ENCODE measurements at regions not wholly inside any gene's neighbourhood (a gene's known extent, or its start where the extent isn't known, plus 50 kb on each side); places are given as distances from the start of the nearest gene placed in this dataset.

GRCh38 chr1:209344156-209344555 lies 239.4 kb upstream of the CAMK1G start:
- H3K4me3 Mint-ChIP-seq, result no peak overlapping the region
- no peak overlapping the region for H3K4me2 ChIP-seq
- H3K4me1 Mint-ChIP-seq, result peaks cover 13% of the 10 kb centered on the region
- H3K9me3 Mint-ChIP-seq, result no peaks in the 10 kb centered on the region
- H2AFZ ChIP-seq, result 0 out of 2 replicates have a peak overlapping the region, but pooled peaks have one; percentile 18
- H3K27me3 Mint-ChIP-seq (ENCODE audit: insufficient read depth, low read depth, poor library complexity), result no peaks in the 10 kb centered on the region
- H3K27ac Mint-ChIP-seq, result no peak overlapping the region
- TF ChIP-seq JUNB (IDR thresholded peaks at IDR 0.05; ENCODE audit: unreplicated experiment), result no peak
- TF ChIP-seq REST (IDR thresholded peaks at IDR 0.05; ENCODE audit: unreplicated experiment), result no peak
- TF ChIP-seq, protein P1, sequence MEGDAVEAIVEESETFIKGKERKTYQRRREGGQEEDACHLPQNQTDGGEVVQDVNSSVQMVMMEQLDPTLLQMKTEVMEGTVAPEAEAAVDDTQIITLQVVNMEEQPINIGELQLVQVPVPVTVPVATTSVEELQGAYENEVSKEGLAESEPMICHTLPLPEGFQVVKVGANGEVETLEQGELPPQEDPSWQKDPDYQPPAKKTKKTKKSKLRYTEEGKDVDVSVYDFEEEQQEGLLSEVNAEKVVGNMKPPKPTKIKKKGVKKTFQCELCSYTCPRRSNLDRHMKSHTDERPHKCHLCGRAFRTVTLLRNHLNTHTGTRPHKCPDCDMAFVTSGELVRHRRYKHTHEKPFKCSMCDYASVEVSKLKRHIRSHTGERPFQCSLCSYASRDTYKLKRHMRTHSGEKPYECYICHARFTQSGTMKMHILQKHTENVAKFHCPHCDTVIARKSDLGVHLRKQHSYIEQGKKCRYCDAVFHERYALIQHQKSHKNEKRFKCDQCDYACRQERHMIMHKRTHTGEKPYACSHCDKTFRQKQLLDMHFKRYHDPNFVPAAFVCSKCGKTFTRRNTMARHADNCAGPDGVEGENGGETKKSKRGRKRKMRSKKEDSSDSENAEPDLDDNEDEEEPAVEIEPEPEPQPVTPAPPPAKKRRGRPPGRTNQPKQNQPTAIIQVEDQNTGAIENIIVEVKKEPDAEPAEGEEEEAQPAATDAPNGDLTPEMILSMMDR (conservative IDR thresholded peaks at IDR 0.05; ENCODE audit: low read depth in 2 of 2), result no peak
- no peak for TF ChIP-seq ZNF331 (CRISPR knock-in tag; IDR thresholded peaks at IDR 0.05; ENCODE audit: low read depth)
- TF ChIP-seq, protein P2, sequence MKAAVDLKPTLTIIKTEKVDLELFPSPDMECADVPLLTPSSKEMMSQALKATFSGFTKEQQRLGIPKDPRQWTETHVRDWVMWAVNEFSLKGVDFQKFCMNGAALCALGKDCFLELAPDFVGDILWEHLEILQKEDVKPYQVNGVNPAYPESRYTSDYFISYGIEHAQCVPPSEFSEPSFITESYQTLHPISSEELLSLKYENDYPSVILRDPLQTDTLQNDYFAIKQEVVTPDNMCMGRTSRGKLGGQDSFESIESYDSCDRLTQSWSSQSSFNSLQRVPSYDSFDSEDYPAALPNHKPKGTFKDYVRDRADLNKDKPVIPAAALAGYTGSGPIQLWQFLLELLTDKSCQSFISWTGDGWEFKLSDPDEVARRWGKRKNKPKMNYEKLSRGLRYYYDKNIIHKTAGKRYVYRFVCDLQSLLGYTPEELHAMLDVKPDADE (IDR thresholded peaks at IDR 0.05), result no peak
- TF ChIP-seq EZH2 (IDR thresholded peaks at IDR 0.05; ENCODE audit: low read depth, unreplicated experiment), result no peak
- no peak for TF ChIP-seq STAT1 (IDR thresholded peaks at IDR 0.05; ENCODE audit: unreplicated experiment)
- no peak for TF ChIP-seq CREB1 (CRISPR knock-in tag; IDR thresholded peaks at IDR 0.05; ENCODE audit: low read depth)
- TF ChIP-seq EZH2phosphoT487 (IDR thresholded peaks at IDR 0.05; ENCODE audit: unreplicated experiment), result no peak
- no peak for TF ChIP-seq POLR2AphosphoS5 (IDR thresholded peaks at IDR 0.05; ENCODE audit: low read depth)
- TF ChIP-seq ZNF114 (CRISPR knock-in tag; IDR thresholded peaks at IDR 0.05), result no peak
- no peak for TF ChIP-seq NANOG (IDR thresholded peaks at IDR 0.05; ENCODE audit: borderline replicate concordance)
- TF ChIP-seq ZNF462 (CRISPR knock-in tag; IDR thresholded peaks at IDR 0.05), result no peak
- no peaks in the 10 kb centered on the region for H3K4me1 ChIP-seq (ENCODE audit: insufficient read depth)
- no peaks in the 10 kb centered on the region for H3F3A ChIP-seq (replicated peaks; ENCODE audit: low read depth)
- no peak overlapping the region for H3K27ac ChIP-seq (ENCODE audit: low read depth)
- H3K9me2 ChIP-seq (ENCODE audit: insufficient read depth), result peaks cover 8% of the 10 kb centered on the region; the same call in 1 of the 2 replicates
- ATAC-seq (no peak), DNase-seq (ENCODE audit: low spot score) (no peak)
- no peaks in the 10 kb centered on the region for H3K79me2 ChIP-seq (replicated peaks; ENCODE audit: insufficient read depth)
- H4K20me1 ChIP-seq (replicated peaks; ENCODE audit: insufficient read depth), result no peaks in the 10 kb centered on the region
- H3K27me3 ChIP-seq (ENCODE audit: insufficient read depth), result no peaks in the 10 kb centered on the region
- H3K36me3 Mint-ChIP-seq (ENCODE audit: low read depth), result no peaks in the 10 kb centered on the region
- no peak overlapping the region for H3K4me3 ChIP-seq
- H3K36me3 ChIP-seq (ENCODE audit: insufficient read depth), result no peaks in the 10 kb centered on the region

Measured in GM23338 (cell line).